DND-41 (cell line): ENCODE measurements at regions not wholly inside any gene's neighbourhood (a gene's known extent, or its start where the extent isn't known, plus 50 kb on each side); places are given as distances from the start of the nearest gene placed in this dataset.

ENCODE experiments used
- ATAC-seq: fragments of 200-7000 bp; cut with Tn5 transposase; 3 replicates; pipeline ENCODE4 v1.9.1; 2021; ENCODE audit warnings: low read depth; ENCODE audit not compliant: insufficient read depth
- DNase-seq: peaks from one replicate; pipeline ENCODE4 v3.0.0-alpha.2; 2020
- H2AFZ ChIP-seq: 2 replicates; pipeline ENCODE4 v1.6.0; 2012; ENCODE audit warnings: low read depth, low read length
- H3K27ac ChIP-seq: 2 replicates; pipeline ENCODE4 v1.5.1; 2012; ENCODE audit warnings: low read length, inconsistent platforms
- H3K27me3 ChIP-seq: fragments of 200-600 bp; sonication (generic); 2 replicates; pipeline ENCODE4 v1.6.0; 2012; ENCODE audit warnings: low read length, mild to moderate bottlenecking, inconsistent platforms; ENCODE audit not compliant: insufficient read depth, poor library complexity
- H3K36me3 ChIP-seq: 2 replicates; pipeline ENCODE4 v1.5.1; 2012; ENCODE audit warnings: low read length, inconsistent platforms; ENCODE audit not compliant: insufficient read depth
- H3K4me1 ChIP-seq: 2 replicates; pipeline ENCODE4 v1.5.1; 2012; ENCODE audit warnings: mild to moderate bottlenecking, low read length; ENCODE audit not compliant: insufficient read depth
- H3K4me2 ChIP-seq: 2 replicates; pipeline ENCODE4 v1.6.0; 2012; ENCODE audit warnings: mild to moderate bottlenecking, moderate library complexity, low read length, inconsistent platforms; ENCODE audit not compliant: insufficient read depth
- H3K4me3 ChIP-seq, 2 experiments: fragments of 200-600 bp in 1 of 2; shearing (Covaris generic) in 1 of 2; 2 replicates each; pipeline ENCODE4 v1.5.1; 2012 to 2016; ENCODE audit warnings: inconsistent platforms in 2 of 2, low read length in 2 of 2, mild to moderate bottlenecking in 2 of 2, low read depth in 1 of 2, moderate library complexity in 1 of 2
- H3K79me2 ChIP-seq: 2 replicates; pipeline ENCODE4 v1.6.0; 2012; ENCODE audit warnings: low read length, inconsistent platforms; ENCODE audit not compliant: insufficient read depth
- H3K9ac ChIP-seq: 2 replicates; pipeline ENCODE4 v1.6.0; 2012; ENCODE audit warnings: low read depth, mild to moderate bottlenecking, inconsistent platforms, low read length, moderate library complexity
- H3K9me3 ChIP-seq: 2 replicates; pipeline ENCODE4 v1.5.1; 2012; ENCODE audit warnings: low read length, moderate library complexity, mild to moderate bottlenecking, inconsistent platforms; ENCODE audit not compliant: insufficient read depth, severe bottlenecking
- H4K20me1 ChIP-seq: 2 replicates; pipeline ENCODE4 v1.6.0; 2012; ENCODE audit warnings: low read length; ENCODE audit not compliant: insufficient read depth
- EZH2 ChIP-seq: IDR thresholded peaks from 3 replicates; pipeline ENCODE4 v1.6.1; 2012; ENCODE audit warnings: borderline replicate concordance, low read depth, mild to moderate bottlenecking, moderate library complexity, low read length, inconsistent platforms; ENCODE audit not compliant: severe bottlenecking
- TF ChIP-seq, protein P1 (sequence below): IDR thresholded peaks from 2 replicates; pipeline ENCODE4 v1.5.1; 2012; ENCODE audit warnings: borderline replicate concordance, low read length, moderate library complexity, mild to moderate bottlenecking; ENCODE audit not compliant: poor library complexity, severe bottlenecking; ENCODE audit errors: extremely low read depth

DNA sequence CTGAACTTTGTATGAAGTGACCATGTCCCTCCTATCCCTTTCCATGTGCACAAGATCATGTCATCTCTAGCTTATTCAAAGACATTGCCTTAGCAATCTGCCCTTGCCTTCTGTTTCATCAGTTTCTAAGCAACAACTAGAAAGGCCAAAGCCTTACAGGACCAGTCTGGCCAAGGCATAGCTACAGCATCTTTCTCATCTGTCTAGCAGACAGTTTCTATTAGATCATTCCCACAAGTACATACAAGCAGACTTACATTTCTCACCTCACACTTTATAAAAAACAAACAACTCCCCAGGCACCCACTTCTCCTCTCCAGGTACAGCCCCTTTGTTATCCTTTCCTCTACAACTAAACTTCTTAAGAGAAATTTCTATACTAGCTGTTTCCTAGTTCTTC, 188.7 kb upstream of the AADAT start:
- no peak for DNase-seq
- no peaks in the 10 kb centered on the region for H4K20me1 ChIP-seq
- no peaks in the 10 kb centered on the region for H3K4me1 ChIP-seq
- ATAC-seq = no peak
- TF ChIP-seq, protein P1, sequence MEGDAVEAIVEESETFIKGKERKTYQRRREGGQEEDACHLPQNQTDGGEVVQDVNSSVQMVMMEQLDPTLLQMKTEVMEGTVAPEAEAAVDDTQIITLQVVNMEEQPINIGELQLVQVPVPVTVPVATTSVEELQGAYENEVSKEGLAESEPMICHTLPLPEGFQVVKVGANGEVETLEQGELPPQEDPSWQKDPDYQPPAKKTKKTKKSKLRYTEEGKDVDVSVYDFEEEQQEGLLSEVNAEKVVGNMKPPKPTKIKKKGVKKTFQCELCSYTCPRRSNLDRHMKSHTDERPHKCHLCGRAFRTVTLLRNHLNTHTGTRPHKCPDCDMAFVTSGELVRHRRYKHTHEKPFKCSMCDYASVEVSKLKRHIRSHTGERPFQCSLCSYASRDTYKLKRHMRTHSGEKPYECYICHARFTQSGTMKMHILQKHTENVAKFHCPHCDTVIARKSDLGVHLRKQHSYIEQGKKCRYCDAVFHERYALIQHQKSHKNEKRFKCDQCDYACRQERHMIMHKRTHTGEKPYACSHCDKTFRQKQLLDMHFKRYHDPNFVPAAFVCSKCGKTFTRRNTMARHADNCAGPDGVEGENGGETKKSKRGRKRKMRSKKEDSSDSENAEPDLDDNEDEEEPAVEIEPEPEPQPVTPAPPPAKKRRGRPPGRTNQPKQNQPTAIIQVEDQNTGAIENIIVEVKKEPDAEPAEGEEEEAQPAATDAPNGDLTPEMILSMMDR = no peak
- TF ChIP-seq EZH2 = no peak
- H3K27ac ChIP-seq = no peak overlapping the region
- no peak overlapping the region for H3K9ac ChIP-seq
- H3K4me2 ChIP-seq = no peak overlapping the region
- no peak overlapping the region for H2AFZ ChIP-seq
- H3K4me3 ChIP-seq = no peak overlapping the region
- no peaks in the 10 kb centered on the region for H3K36me3 ChIP-seq
- H3K27me3 ChIP-seq = no peaks in the 10 kb centered on the region
- H3K79me2 ChIP-seq = no peaks in the 10 kb centered on the region
- H3K9me3 ChIP-seq = no peaks in the 10 kb centered on the region

DNA sequence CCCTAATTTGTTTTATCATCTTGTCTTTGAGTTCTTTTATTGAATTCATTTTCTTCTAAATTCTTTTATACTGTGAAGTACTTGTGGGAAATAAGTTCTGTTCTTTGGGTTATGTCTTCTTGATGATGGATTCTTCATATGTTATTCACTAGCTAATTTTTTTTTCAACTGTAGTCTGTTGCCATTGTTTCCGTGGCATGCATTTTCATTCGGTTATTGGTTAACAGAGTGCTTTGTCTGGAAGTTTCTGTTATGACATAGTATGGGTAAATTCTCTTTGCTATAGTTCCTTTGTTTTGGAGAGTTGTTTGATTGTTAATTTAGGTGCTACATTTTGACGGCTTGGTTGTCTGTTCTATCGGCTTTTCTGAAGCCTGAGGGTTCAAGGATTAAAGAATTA, 184.9 kb upstream of the AADAT start:
- Histone ChIP-seq H3K79me2 (no peaks in the 10 kb centered on the region), H3K9ac (no peak overlapping the region), H3K4me1 (no peaks in the 10 kb centered on the region), H3K27me3 (no peaks in the 10 kb centered on the region), H3K4me3 (no peak overlapping the region), H2AFZ (no peak overlapping the region), H3K9me3 (no peaks in the 10 kb centered on the region), H3K27ac (no peak overlapping the region), H4K20me1 (no peaks in the 10 kb centered on the region), H3K36me3 (no peaks in the 10 kb centered on the region), H3K4me2 (no peak overlapping the region)
- ATAC-seq (no peak), DNase-seq (no peak)
- TF ChIP-seq EZH2 = no peak
- TF ChIP-seq, protein P1 = no peak

DNA sequence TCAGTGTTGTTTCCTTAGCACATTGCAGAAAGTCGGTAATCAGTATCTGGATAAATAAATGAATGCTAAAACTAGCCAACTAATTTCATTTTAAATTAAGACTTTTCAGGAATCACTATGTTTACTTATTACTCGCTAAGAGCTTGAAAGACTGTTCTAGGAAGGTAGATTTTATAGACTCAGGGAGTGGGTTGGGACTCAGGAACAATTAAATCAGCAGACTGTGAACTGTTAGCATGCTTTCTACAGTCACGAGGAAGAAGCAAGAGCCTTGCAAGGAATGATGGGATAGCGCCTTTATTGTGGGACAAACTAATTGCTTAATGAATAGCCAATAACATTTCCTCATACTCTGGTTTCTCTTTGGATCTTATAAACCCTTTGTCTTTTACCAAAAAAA, 183.2 kb upstream of the AADAT start:
- Histone ChIP-seq H3K4me2 (no peak overlapping the region), H3K36me3 (no peaks in the 10 kb centered on the region), H3K9ac (no peak overlapping the region), H2AFZ (no peak overlapping the region), H3K27me3 (no peaks in the 10 kb centered on the region), H3K27ac (no peak overlapping the region), H3K4me1 (no peaks in the 10 kb centered on the region), H3K9me3 (no peaks in the 10 kb centered on the region), H4K20me1 (no peaks in the 10 kb centered on the region), H3K4me3 (no peak overlapping the region), H3K79me2 (no peaks in the 10 kb centered on the region)
- ATAC-seq = no peak
- TF ChIP-seq, protein P1 = no peak
- TF ChIP-seq EZH2 = no peak
- no peak for DNase-seq

DNA sequence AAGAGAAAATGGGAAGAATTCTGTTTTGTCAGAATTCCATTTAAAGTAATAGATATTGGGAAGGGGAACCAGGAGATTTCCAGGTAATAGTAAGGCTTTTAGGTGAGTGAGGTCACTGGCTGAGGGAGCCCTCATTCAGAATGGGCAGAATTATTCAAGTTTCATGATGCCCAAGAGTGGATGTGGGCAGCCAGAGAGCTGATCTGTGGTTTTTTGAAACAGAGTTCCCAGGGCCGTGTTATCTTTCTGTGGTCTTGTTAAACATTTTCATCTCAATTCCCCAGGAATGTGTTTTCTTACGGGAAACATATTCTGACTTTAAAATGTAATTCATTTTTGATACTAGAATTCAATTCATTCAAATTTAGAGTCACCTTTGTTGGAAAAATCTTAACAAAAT, 182.0 kb upstream of the AADAT start:
- Histone ChIP-seq H3K4me1 (no peaks in the 10 kb centered on the region), H3K27ac (no peak overlapping the region), H3K79me2 (no peaks in the 10 kb centered on the region), H3K36me3 (no peaks in the 10 kb centered on the region), H3K4me3 (no peak overlapping the region), H2AFZ (no peak overlapping the region), H3K9me3 (no peaks in the 10 kb centered on the region), H4K20me1 (no peaks in the 10 kb centered on the region), H3K27me3 (no peaks in the 10 kb centered on the region), H3K9ac (no peak overlapping the region), H3K4me2 (no peak overlapping the region)
- TF ChIP-seq EZH2 = no peak
- TF ChIP-seq, protein P1 = no peak
- ATAC-seq (no peak), DNase-seq (no peak)
